ENCODE measurements at regions not wholly inside any gene's neighbourhood (a gene's known extent, or its start where the extent isn't known, plus 50 kb on each side); places are given as distances from the start of the nearest gene placed in this dataset.

DNA sequence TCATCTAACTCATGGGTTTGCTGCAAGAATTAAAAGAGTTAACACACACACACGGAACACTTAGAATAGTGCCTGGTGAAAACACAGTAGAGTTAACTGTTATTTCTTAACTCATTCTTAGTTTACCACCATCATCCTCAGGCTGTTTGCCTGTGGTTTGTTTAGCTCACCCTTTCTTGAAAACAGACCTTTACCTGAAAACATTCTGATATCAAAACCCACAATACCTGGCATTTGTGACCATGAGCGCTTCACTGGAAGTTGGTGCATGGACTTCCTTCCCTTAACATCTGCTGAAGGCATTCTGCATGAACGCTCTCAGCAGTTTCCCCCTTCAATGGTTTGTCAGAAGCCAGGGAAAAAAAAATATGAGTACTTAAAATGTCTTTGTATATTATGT is 256.0 kb downstream of the ETS1 start:
- DNase-seq (ENCODE audit: low spot score): no peak
- ATAC-seq (ENCODE audit: low FRiP score): no peak
- TF ChIP-seq CTCF (IDR thresholded peaks at IDR 0.05): no peak

- DNase-seq (ENCODE audit: low spot score) (no peak), ATAC-seq (ENCODE audit: low FRiP score) (no peak)
- TF ChIP-seq CTCF (IDR thresholded peaks at IDR 0.05): no peak
Measured at GRCh38 chr11:128330203-128330602, 257.2 kb downstream of the ETS1 start.

- no peak for TF ChIP-seq CTCF (IDR thresholded peaks at IDR 0.05)
- no peak for DNase-seq (ENCODE audit: low spot score)
- peak; percentile 64 for ATAC-seq (ENCODE audit: low FRiP score)
Measured at GRCh38 chr11:128328955-128329551, 258.3 kb downstream of the ETS1 start.

GRCh38 chr11:128327274-128327673 is 260.1 kb downstream of the ETS1 start:
- no peak for TF ChIP-seq CTCF (IDR thresholded peaks at IDR 0.05)

GRCh38 chr11:128326791-128327190 is 260.6 kb downstream of the ETS1 start:
- no peak for TF ChIP-seq CTCF (IDR thresholded peaks at IDR 0.05)
- ATAC-seq (ENCODE audit: low FRiP score): no peak

More at GRCh38 chr11:128327274-128327673, 260.1 kb downstream of the ETS1 start:
- ATAC-seq (ENCODE audit: low FRiP score) (no peak), DNase-seq (ENCODE audit: low spot score) (no peak)

GRCh38 chr11:128324531-128325141 is 262.7 kb downstream of the ETS1 start:
- no peak for TF ChIP-seq CTCF (IDR thresholded peaks at IDR 0.05)
- DNase-seq (ENCODE audit: low spot score) (no peak), ATAC-seq (ENCODE audit: low FRiP score) (no peak)

More at GRCh38 chr11:128326791-128327190, 260.6 kb downstream of the ETS1 start:
- no peak for DNase-seq (ENCODE audit: low spot score)

- DNase-seq (ENCODE audit: low spot score) (no peak), ATAC-seq (ENCODE audit: low FRiP score) (no peak)
- TF ChIP-seq CTCF (IDR thresholded peaks at IDR 0.05): no peak
Measured at GRCh38 chr11:128324051-128324481, 263.3 kb downstream of the ETS1 start.

Measured in omental fat pad (tissue), 3 donors.